Astrocyte (in vitro differentiated cells and primary cell): ENCODE measurements at regions not wholly inside any gene's neighbourhood (a gene's known extent, or its start where the extent isn't known, plus 50 kb on each side); places are given as distances from the start of the nearest gene placed in this dataset.

Experiments used
- CTCF ChIP-seq: IDR thresholded peaks from 2 replicates; pipeline ENCODE4 v1.5.1; 2011; ENCODE audit warnings: low read depth, mild to moderate bottlenecking, inconsistent platforms, low read length, moderate library complexity; ENCODE audit not compliant: insufficient read depth
- EZH2 ChIP-seq: IDR thresholded peaks from 2 replicates; pipeline ENCODE4 v1.6.1; 2012; ENCODE audit warnings: mild to moderate bottlenecking, low read length, inconsistent platforms; ENCODE audit not compliant: insufficient read depth

- no peak for TF ChIP-seq CTCF
- TF ChIP-seq EZH2 = no peak
Measured at GRCh38 chr5:124303366-124303765, 443.1 kb downstream of the ZNF608 start.
